MM.1S (cell line): ENCODE measurements at regions not wholly inside any gene's neighbourhood (a gene's known extent, or its start where the extent isn't known, plus 50 kb on each side); places are given as distances from the start of the nearest gene placed in this dataset.

ENCODE experiments used
- DNase-seq: peaks from one replicate; pipeline ENCODE4 v3.0.0-alpha.2; 2015
- H2AFZ ChIP-seq: fragments of 300-600 bp; sonication (generic); 2 replicates; pipeline ENCODE4 v1.6.0; 2016; ENCODE audit warnings: antibody characterized with exemption, low read length
- H3F3A ChIP-seq: fragments of 300-600 bp; sonication (generic); 2 replicates; pipeline ENCODE4 v1.6.1; 2016; ENCODE audit warnings: mild to moderate bottlenecking, antibody characterized with exemption, low read length, moderate library complexity, mixed read lengths; ENCODE audit not compliant: insufficient read depth
- H3K27ac ChIP-seq: fragments of 300-600 bp; sonication (generic); 2 replicates; pipeline ENCODE4 v1.5.1; 2016; ENCODE audit warnings: mild to moderate bottlenecking, low read length
- H3K27me3 ChIP-seq: fragments of 300-600 bp; sonication (generic); replicated peaks from 2 replicates; pipeline ENCODE4 v1.6.0; 2016; ENCODE audit warnings: low read length; ENCODE audit not compliant: insufficient read depth
- H3K36me3 ChIP-seq: fragments of 300-600 bp; sonication (generic); replicated peaks from 2 replicates; pipeline ENCODE4 v1.6.1; 2016; ENCODE audit warnings: mild to moderate bottlenecking, low read length, mixed read lengths; ENCODE audit not compliant: insufficient read depth
- H3K4me1 ChIP-seq: fragments of 300-600 bp; sonication (generic); 2 replicates; pipeline ENCODE4 v1.6.1; 2016; ENCODE audit warnings: low read length, mixed read lengths
- H3K4me2 ChIP-seq: fragments of 300-600 bp; sonication (generic); 2 replicates; pipeline ENCODE4 v1.6.0; 2016; ENCODE audit warnings: low read depth, low read length
- H3K4me3 ChIP-seq: fragments of 300-600 bp; sonication (generic); 2 replicates; pipeline ENCODE4 v1.5.1; 2016; ENCODE audit warnings: low read length, mixed read lengths
- H3K79me2 ChIP-seq: fragments of 300-600 bp; sonication (generic); 2 replicates; pipeline ENCODE4 v1.6.1; 2016; ENCODE audit warnings: mixed run types, low read length, mixed read lengths
- H3K9ac ChIP-seq: fragments of 300-600 bp; sonication (generic); 2 replicates; pipeline ENCODE4 v1.6.1; 2016; ENCODE audit warnings: low read length, mixed read lengths
- H3K9me2 ChIP-seq: fragments of 300-600 bp; sonication (generic); replicated peaks from 2 replicates; pipeline ENCODE4 v1.6.1; 2016; ENCODE audit warnings: mild to moderate bottlenecking, low read length, mixed read lengths; ENCODE audit not compliant: insufficient read depth
- H3K9me3 ChIP-seq: fragments of 300-600 bp; sonication (generic); replicated peaks from 2 replicates; pipeline ENCODE4 v1.6.1; 2016; ENCODE audit warnings: mild to moderate bottlenecking, low read length, mixed read lengths; ENCODE audit not compliant: insufficient read depth
- H4K20me1 ChIP-seq: fragments of 300-600 bp; sonication (generic); 2 replicates; pipeline ENCODE4 v1.6.1; 2016; ENCODE audit warnings: mild to moderate bottlenecking, low read length, moderate library complexity, mixed read lengths; ENCODE audit not compliant: insufficient read depth
- EZH2 ChIP-seq: fragments of 300-600 bp; sonication (generic); optimal IDR thresholded peaks from 2 replicates; pipeline ENCODE3; 2017; ENCODE audit warnings: low read depth, mild to moderate bottlenecking, antibody characterized with exemption, low read length, mixed read lengths
- EZH2phosphoT487 ChIP-seq: fragments of 300-600 bp; sonication (generic); IDR thresholded peaks from 2 replicates; pipeline ENCODE4 v1.6.1; 2018; ENCODE audit warnings: antibody characterized with exemption, low read length
- TF ChIP-seq, protein P1 (sequence below): fragments of 300-600 bp; sonication (generic); IDR thresholded peaks from 2 replicates; pipeline ENCODE4 v1.5.1; 2016; ENCODE audit warnings: antibody characterized with exemption, low read length, mixed read lengths

DNA sequence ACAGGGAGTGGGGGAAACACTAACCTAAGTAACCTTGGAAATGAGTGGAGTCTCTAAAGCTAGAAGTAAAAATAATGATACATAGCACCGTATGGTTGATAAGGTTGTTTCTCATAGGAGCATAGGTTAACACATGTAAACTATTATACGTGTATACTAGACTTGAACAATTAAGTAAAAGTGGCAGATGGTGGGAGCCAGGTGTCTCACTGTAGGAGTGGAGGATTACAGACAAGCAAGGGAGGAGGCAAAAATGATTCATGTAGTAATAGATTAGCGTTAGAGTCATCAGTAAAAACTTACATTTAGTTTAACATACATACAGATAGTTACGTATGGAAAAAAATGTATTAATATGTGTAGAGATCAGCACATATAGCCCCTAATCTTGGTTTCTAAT lies 138.4 kb upstream of the DSCAM start:
- H3K27me3 ChIP-seq, result no peaks in the 10 kb centered on the region

DNA sequence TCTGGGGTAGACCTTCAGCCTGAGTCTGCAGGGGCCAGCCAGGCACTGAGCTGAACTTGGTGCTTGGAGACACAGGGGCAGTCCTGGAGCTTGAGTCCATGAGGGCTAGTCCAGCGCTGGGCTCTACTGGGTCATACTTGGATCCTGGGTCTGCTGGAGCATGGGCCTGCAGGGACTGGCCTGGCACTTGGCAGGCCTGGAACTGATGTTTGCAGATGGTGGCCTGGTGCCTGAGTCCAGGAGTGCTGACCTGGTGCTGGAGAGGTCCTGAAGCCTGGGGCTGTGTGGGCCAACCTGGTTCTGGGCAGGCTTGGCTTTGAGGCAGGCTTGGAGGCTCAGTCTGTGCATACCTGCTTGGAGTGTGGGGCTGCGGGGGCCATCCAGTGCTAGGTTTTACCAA lies 143.4 kb upstream of the DSCAM start:
- Histone ChIP-seq H3F3A (no peaks in the 10 kb centered on the region), H3K4me2 (no peak overlapping the region), H3K4me3 (no peak overlapping the region), H3K27me3 (no peaks in the 10 kb centered on the region), H3K9ac (no peak overlapping the region), H4K20me1 (no peaks in the 10 kb centered on the region), H3K9me2 (no peaks in the 10 kb centered on the region), H3K36me3 (no peaks in the 10 kb centered on the region), H3K9me3 (no peaks in the 10 kb centered on the region), H3K79me2 (no peaks in the 10 kb centered on the region), H3K27ac (no peak overlapping the region), H2AFZ (no peak overlapping the region), H3K4me1 (no peaks in the 10 kb centered on the region)
- TF ChIP-seq, protein P1, sequence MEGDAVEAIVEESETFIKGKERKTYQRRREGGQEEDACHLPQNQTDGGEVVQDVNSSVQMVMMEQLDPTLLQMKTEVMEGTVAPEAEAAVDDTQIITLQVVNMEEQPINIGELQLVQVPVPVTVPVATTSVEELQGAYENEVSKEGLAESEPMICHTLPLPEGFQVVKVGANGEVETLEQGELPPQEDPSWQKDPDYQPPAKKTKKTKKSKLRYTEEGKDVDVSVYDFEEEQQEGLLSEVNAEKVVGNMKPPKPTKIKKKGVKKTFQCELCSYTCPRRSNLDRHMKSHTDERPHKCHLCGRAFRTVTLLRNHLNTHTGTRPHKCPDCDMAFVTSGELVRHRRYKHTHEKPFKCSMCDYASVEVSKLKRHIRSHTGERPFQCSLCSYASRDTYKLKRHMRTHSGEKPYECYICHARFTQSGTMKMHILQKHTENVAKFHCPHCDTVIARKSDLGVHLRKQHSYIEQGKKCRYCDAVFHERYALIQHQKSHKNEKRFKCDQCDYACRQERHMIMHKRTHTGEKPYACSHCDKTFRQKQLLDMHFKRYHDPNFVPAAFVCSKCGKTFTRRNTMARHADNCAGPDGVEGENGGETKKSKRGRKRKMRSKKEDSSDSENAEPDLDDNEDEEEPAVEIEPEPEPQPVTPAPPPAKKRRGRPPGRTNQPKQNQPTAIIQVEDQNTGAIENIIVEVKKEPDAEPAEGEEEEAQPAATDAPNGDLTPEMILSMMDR, result no peak
- no peak for TF ChIP-seq EZH2
- TF ChIP-seq EZH2phosphoT487, result no peak
- DNase-seq, result no peak

More for the DNA sequence above, 138.4 kb upstream of the DSCAM start:
- no peak overlapping the region for H3K4me3 ChIP-seq
- H3K79me2 ChIP-seq, result no peaks in the 10 kb centered on the region
- no peak for DNase-seq
- H3K4me2 ChIP-seq, result no peak overlapping the region
- no peaks in the 10 kb centered on the region for H4K20me1 ChIP-seq
- H3K27ac ChIP-seq, result no peak overlapping the region
- no peaks in the 10 kb centered on the region for H3K9me3 ChIP-seq
- no peak overlapping the region for H2AFZ ChIP-seq
- no peak overlapping the region for H3K9ac ChIP-seq
- H3K9me2 ChIP-seq, result no peaks in the 10 kb centered on the region
- no peaks in the 10 kb centered on the region for H3K36me3 ChIP-seq
- no peaks in the 10 kb centered on the region for H3K4me1 ChIP-seq
- TF ChIP-seq EZH2 (no peak), EZH2phosphoT487 (no peak)
- TF ChIP-seq, protein P1, result no peak
- no peaks in the 10 kb centered on the region for H3F3A ChIP-seq

DNA sequence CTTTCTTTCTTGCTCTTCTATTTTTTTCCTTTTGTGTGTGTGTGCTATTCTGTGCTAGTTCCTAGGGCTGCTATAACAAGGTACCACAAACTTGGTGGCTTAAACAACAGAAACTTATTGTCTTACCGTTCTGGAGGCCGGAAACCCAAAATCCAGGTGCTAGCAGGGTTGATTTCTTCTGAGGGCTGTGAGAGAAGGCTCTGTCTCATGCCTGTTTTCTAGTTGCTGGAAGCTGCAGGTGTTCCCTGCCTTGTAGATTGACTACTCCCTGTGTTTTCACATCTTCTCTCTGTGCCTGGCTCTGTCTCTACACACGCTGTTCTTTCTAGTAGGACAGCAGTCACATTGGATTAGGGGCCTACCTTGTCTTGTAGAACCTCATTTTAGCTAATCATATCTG lies 150.9 kb upstream of the DSCAM start:
- DNase-seq, result peak; percentile 59
- no peak overlapping the region for H3K27ac ChIP-seq
- TF ChIP-seq, protein P1, result no peak
- TF ChIP-seq EZH2phosphoT487 (no peak), EZH2 (no peak)
- no peak overlapping the region for H3K9ac ChIP-seq
- H3K4me3 ChIP-seq, result no peak overlapping the region
- no peaks in the 10 kb centered on the region for H4K20me1 ChIP-seq
- H3K4me2 ChIP-seq, result no peak overlapping the region
- H3K4me1 ChIP-seq, result peaks cover 7% of the 10 kb centered on the region; the same call in 1 of the 2 replicates
- no peaks in the 10 kb centered on the region for H3K36me3 ChIP-seq
- H3F3A ChIP-seq, result 0 out of 2 replicates have a peak, but pooled peaks cover 7% of the 10 kb centered on the region
- H3K27me3 ChIP-seq, result no peaks in the 10 kb centered on the region
- H3K9me2 ChIP-seq, result no peaks in the 10 kb centered on the region
- no peak overlapping the region for H2AFZ ChIP-seq
- no peaks in the 10 kb centered on the region; the same call in 1 of the 2 replicates for H3K9me3 ChIP-seq
- no peaks in the 10 kb centered on the region for H3K79me2 ChIP-seq
